ENCODE measurements at regions not wholly inside any gene's neighbourhood (a gene's known extent, or its start where the extent isn't known, plus 50 kb on each side); places are given as distances from the start of the nearest gene placed in this dataset.

- peaks cover 0 to 3% (median 0%) of the 10 kb centered on the region in 7 donors for H3K4me1 Mint-ChIP-seq
- Histone ChIP-seq H3K27me3 (ENCODE audit: control insufficient read depth in 2 of 2, insufficient read depth in 2 of 2, low read length in 2 of 2) (no peaks in the 10 kb centered on the region), H3K4me3 (ENCODE audit: low read length) (no peak overlapping the region), H3K36me3 (ENCODE audit: control insufficient read depth in 2 of 3, insufficient read depth in 3 of 3, low read length in 3 of 3) (peaks cover 36 to 96% (median 66%) of the 10 kb centered on the region in 3 experiments), H3K9me3 (ENCODE audit: control insufficient read depth in 2 of 3, low read length in 3 of 3) (no peaks in the 10 kb centered on the region), H3K4me1 (ENCODE audit: control insufficient read depth in 2 of 2, insufficient read depth in 2 of 2, low read length in 2 of 2) (no peaks in the 10 kb centered on the region), H3K27ac (ENCODE audit: low read depth, low read length) (no peak overlapping the region)
- no peaks in the 10 kb centered on the region for H3K27me3 Mint-ChIP-seq
- H3K27ac Mint-ChIP-seq: peak overlapping the region in 4 of 9 donors; percentile 21 to 81 (median 32)
- no peaks in the 10 kb centered on the region for H3K9me3 Mint-ChIP-seq
- intact Hi-C loops (cut with micrococcal nuclease): loop anchor here in 1 of 2 donors (2.0 kb wide), 1 partner anchor 104 kb away; no protein-coding TSS in a partner anchor
- no peak overlapping the region for H3K4me3 Mint-ChIP-seq
- ChIA-PET POLR2A (interaction anchor here (0.7 kb wide), 1 partner anchor 12 kb away, joined by 4 read pairs; no protein-coding TSS in a partner anchor), CTCF (interaction anchor here (0.6 kb wide), 1 partner anchor 39 kb away, joined by 3 read pairs; no protein-coding TSS in a partner anchor)
- ATAC-seq (no peak), DNase-seq (no peak)
- peaks cover 41 to 89% (median 74%) of the 10 kb centered on the region in 5 donors for H3K36me3 Mint-ChIP-seq
Observed at GRCh38 chr9:92242260-92243136, 51.0 kb downstream of the IARS1 start.

- Histone ChIP-seq H3K36me3 (ENCODE audit: control insufficient read depth in 2 of 3, insufficient read depth in 3 of 3, low read length in 3 of 3) (peaks cover 4 to 40% (median 17%) of the 10 kb centered on the region in 3 experiments), H3K4me3 (ENCODE audit: low read length) (no peak overlapping the region), H3K27ac (ENCODE audit: low read depth, low read length) (no peak overlapping the region), H3K4me1 (ENCODE audit: control insufficient read depth in 2 of 2, insufficient read depth in 2 of 2, low read length in 2 of 2) (no peaks in the 10 kb centered on the region), H3K9me3 (ENCODE audit: control insufficient read depth in 2 of 3, low read length in 3 of 3) (no peaks in the 10 kb centered on the region), H3K27me3 (ENCODE audit: control insufficient read depth in 2 of 2, insufficient read depth in 2 of 2, low read length in 2 of 2) (no peaks in the 10 kb centered on the region)
- H3K4me3 Mint-ChIP-seq: no peak overlapping the region
- ChIA-PET CTCF (no interaction called here), POLR2A (no interaction called here)
- no peak overlapping the region for H3K27ac Mint-ChIP-seq
- peaks cover 0 to 2% (median 0%) of the 10 kb centered on the region in 11 donors for H3K9me3 Mint-ChIP-seq
- H3K27me3 Mint-ChIP-seq: no peaks in the 10 kb centered on the region
- intact Hi-C loops (cut with micrococcal nuclease): no loop called here
- ATAC-seq: no peak
- peaks cover 0 to 2% (median 0%) of the 10 kb centered on the region in 7 donors for H3K4me1 Mint-ChIP-seq
- DNase-seq: no peak
- H3K36me3 Mint-ChIP-seq: peaks cover 21 to 81% (median 64%) of the 10 kb centered on the region in 5 donors
Observed at GRCh38 chr9:92236915-92237314, 56.6 kb downstream of the IARS1 start.

- Mint-ChIP-seq H3K27ac (no peak overlapping the region), H3K4me3 (no peak overlapping the region), H3K4me1 (peaks cover 0 to 2% (median 0%) of the 10 kb centered on the region in 7 donors), H3K36me3 (peaks cover 18 to 76% (median 59%) of the 10 kb centered on the region in 5 donors), H3K9me3 (peaks cover 0 to 2% (median 0%) of the 10 kb centered on the region in 11 donors), H3K27me3 (no peaks in the 10 kb centered on the region)
- CTCF ChIA-PET: no interaction called here
- Histone ChIP-seq H3K36me3 (ENCODE audit: control insufficient read depth in 2 of 3, insufficient read depth in 3 of 3, low read length in 3 of 3) (peaks cover 0 to 36% (median 13%) of the 10 kb centered on the region in 3 experiments), H3K27ac (ENCODE audit: low read depth, low read length) (no peak overlapping the region), H3K4me3 (ENCODE audit: low read length) (no peak overlapping the region), H3K9me3 (ENCODE audit: control insufficient read depth in 2 of 3, low read length in 3 of 3) (no peaks in the 10 kb centered on the region), H3K27me3 (ENCODE audit: control insufficient read depth in 2 of 2, insufficient read depth in 2 of 2, low read length in 2 of 2) (no peaks in the 10 kb centered on the region), H3K4me1 (ENCODE audit: control insufficient read depth in 2 of 2, insufficient read depth in 2 of 2, low read length in 2 of 2) (no peaks in the 10 kb centered on the region)
- no peak for ATAC-seq
- intact Hi-C loops (cut with micrococcal nuclease): no loop called here
- DNase-seq: no peak
- POLR2A ChIA-PET: no interaction called here
Observed at GRCh38 chr9:92236465-92236864, 57.0 kb downstream of the IARS1 start.

- POLR2A ChIA-PET: no interaction called here
- Mint-ChIP-seq H3K4me3 (no peak overlapping the region), H3K4me1 (peaks cover 0 to 2% (median 0%) of the 10 kb centered on the region in 7 donors), H3K27me3 (no peaks in the 10 kb centered on the region), H3K36me3 (peaks cover 15 to 74% (median 56%) of the 10 kb centered on the region in 5 donors), H3K27ac (no peak overlapping the region), H3K9me3 (peaks cover 0 to 5% (median 0%) of the 10 kb centered on the region in 11 donors)
- Histone ChIP-seq H3K4me1 (ENCODE audit: control insufficient read depth in 2 of 2, insufficient read depth in 2 of 2, low read length in 2 of 2) (no peaks in the 10 kb centered on the region), H3K4me3 (ENCODE audit: low read length) (no peak overlapping the region), H3K9me3 (ENCODE audit: control insufficient read depth in 2 of 3, low read length in 3 of 3) (no peaks in the 10 kb centered on the region), H3K27ac (ENCODE audit: low read depth, low read length) (no peak overlapping the region), H3K27me3 (ENCODE audit: control insufficient read depth in 2 of 2, insufficient read depth in 2 of 2, low read length in 2 of 2) (no peaks in the 10 kb centered on the region), H3K36me3 (ENCODE audit: control insufficient read depth in 2 of 3, insufficient read depth in 3 of 3, low read length in 3 of 3) (peaks cover 0 to 16% (median 12%) of the 10 kb centered on the region in 3 experiments)
- ATAC-seq (no peak), DNase-seq (no peak)
- intact Hi-C loops (cut with micrococcal nuclease): no loop called here
- CTCF ChIA-PET: no interaction called here
Observed at GRCh38 chr9:92234514-92234913, 59.0 kb downstream of the IARS1 start.

- H3K4me1 ChIP-seq (ENCODE audit: control insufficient read depth in 2 of 2, insufficient read depth in 2 of 2, low read length in 2 of 2): no peaks in the 10 kb centered on the region
- ATAC-seq (no peak), DNase-seq (no peak)
- H3K4me3 ChIP-seq (ENCODE audit: low read length): no peak overlapping the region
- CTCF ChIA-PET: no interaction called here
- intact Hi-C loops (cut with micrococcal nuclease): no loop called here
- Mint-ChIP-seq H3K27ac (peak overlapping the region in 5 of 9 donors; percentile 18 to 60 (median 32)), H3K4me3 (no peak overlapping the region), H3K9me3 (peaks cover 0 to 12% (median 2%) of the 10 kb centered on the region in 11 donors), H3K36me3 (peaks cover 14 to 73% (median 48%) of the 10 kb centered on the region in 5 donors), H3K4me1 (peaks cover 0 to 2% (median 0%) of the 10 kb centered on the region in 7 donors), H3K27me3 (no peaks in the 10 kb centered on the region)
- H3K9me3 ChIP-seq (ENCODE audit: control insufficient read depth in 2 of 3, low read length in 3 of 3): peaks cover 0 to 6% (median 0%) of the 10 kb centered on the region in 3 experiments
- no peak overlapping the region for H3K27ac ChIP-seq (ENCODE audit: low read depth, low read length)
- no peaks in the 10 kb centered on the region for H3K27me3 ChIP-seq (ENCODE audit: control insufficient read depth in 2 of 2, insufficient read depth in 2 of 2, low read length in 2 of 2)
- POLR2A ChIA-PET: no interaction called here
- H3K36me3 ChIP-seq (ENCODE audit: control insufficient read depth in 2 of 3, insufficient read depth in 3 of 3, low read length in 3 of 3): peaks cover 0 to 12% (median 4%) of the 10 kb centered on the region in 3 experiments
Observed at GRCh38 chr9:92232190-92232589, 61.3 kb downstream of the IARS1 start.

GRCh38 chr9:92228628-92229027 is 64.9 kb downstream of the IARS1 start:
- CTCF ChIA-PET: no interaction called here
- intact Hi-C loops (cut with micrococcal nuclease): no loop called here
- H3K36me3 Mint-ChIP-seq: peaks cover 18 to 79% (median 54%) of the 10 kb centered on the region in 5 donors
- no peaks in the 10 kb centered on the region for H3K27me3 Mint-ChIP-seq
- peaks cover 0 to 12% (median 2%) of the 10 kb centered on the region in 11 donors for H3K9me3 Mint-ChIP-seq
- Histone ChIP-seq H3K36me3 (ENCODE audit: control insufficient read depth in 2 of 3, insufficient read depth in 3 of 3, low read length in 3 of 3) (peaks cover 0 to 39% (median 13%) of the 10 kb centered on the region in 3 experiments), H3K4me3 (ENCODE audit: low read length) (no peak overlapping the region), H3K9me3 (ENCODE audit: control insufficient read depth in 2 of 3, low read length in 3 of 3) (peaks cover 0 to 6% (median 0%) of the 10 kb centered on the region in 3 experiments), H3K27me3 (ENCODE audit: control insufficient read depth in 2 of 2, insufficient read depth in 2 of 2, low read length in 2 of 2) (no peaks in the 10 kb centered on the region), H3K4me1 (ENCODE audit: control insufficient read depth in 2 of 2, insufficient read depth in 2 of 2, low read length in 2 of 2) (no peaks in the 10 kb centered on the region), H3K27ac (ENCODE audit: low read depth, low read length) (no peak overlapping the region)
- H3K27ac Mint-ChIP-seq: no peak overlapping the region
- no peak overlapping the region for H3K4me3 Mint-ChIP-seq
- H3K4me1 Mint-ChIP-seq: peaks cover 0 to 5% (median 0%) of the 10 kb centered on the region in 7 donors
- POLR2A ChIA-PET: interaction anchor here (0.6 kb wide), 1 partner anchor 100 kb away, joined by 3 read pairs; no protein-coding TSS in a partner anchor
- DNase-seq: no peak
- no peak for ATAC-seq

Data from naive thymus-derived CD4-positive, alpha-beta T cell (primary cell).